ENCODE measurements at regions not wholly inside any gene's neighbourhood (a gene's known extent, or its start where the extent isn't known, plus 50 kb on each side); places are given as distances from the start of the nearest gene placed in this dataset.

DNA sequence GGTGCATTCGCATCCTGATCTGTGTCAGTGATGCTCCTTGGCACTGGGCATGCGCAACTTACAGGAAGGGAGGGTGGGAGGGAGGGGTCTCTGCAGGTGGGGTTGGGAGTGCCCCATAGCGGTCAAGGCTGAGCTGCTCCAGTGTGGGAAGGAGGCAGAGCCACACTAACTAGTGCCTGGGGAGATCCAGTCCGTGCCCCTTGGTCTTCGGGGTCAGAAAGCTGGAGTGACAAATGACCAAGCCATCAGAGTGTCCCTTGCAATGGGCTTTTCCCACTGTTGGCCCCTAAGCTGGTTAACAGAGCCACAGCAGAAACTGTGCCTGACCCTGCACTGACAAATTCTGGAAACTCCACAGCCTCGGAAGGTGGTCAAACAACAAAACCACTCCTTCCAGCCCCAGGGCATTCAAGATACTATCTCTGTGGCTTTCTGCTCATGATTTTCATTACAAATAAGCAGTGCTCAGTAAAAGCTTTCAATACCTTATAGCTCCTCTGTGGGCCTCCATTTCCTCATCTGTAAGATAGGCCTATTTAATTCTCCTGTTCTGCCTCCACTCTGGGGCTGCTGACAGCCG lies 138.1 kb upstream of the UNC5B start:
- Histone ChIP-seq H3K9me3 (ENCODE audit: insufficient read depth, low read depth, low read length) (no peaks in the 10 kb centered on the region), H3K27ac (ENCODE audit: low read depth, low read length) (no peak overlapping the region), H3K36me3 (ENCODE audit: insufficient read depth, low read length) (no peaks in the 10 kb centered on the region), H3K9ac (ENCODE audit: low read depth, low read length) (no peak overlapping the region), H3K4me3 (ENCODE audit: low read length) (no peak overlapping the region), H3K4me1 (ENCODE audit: insufficient read depth, low read length) (peaks cover 11% of the 10 kb centered on the region), H3K27me3 (ENCODE audit: insufficient read depth, low read length) (0 out of 2 replicates have a peak, but pooled peaks cover 3% of the 10 kb centered on the region)
- WGBS, result 67% methylated on average over 7 of the region's 7 CpGs

DNA sequence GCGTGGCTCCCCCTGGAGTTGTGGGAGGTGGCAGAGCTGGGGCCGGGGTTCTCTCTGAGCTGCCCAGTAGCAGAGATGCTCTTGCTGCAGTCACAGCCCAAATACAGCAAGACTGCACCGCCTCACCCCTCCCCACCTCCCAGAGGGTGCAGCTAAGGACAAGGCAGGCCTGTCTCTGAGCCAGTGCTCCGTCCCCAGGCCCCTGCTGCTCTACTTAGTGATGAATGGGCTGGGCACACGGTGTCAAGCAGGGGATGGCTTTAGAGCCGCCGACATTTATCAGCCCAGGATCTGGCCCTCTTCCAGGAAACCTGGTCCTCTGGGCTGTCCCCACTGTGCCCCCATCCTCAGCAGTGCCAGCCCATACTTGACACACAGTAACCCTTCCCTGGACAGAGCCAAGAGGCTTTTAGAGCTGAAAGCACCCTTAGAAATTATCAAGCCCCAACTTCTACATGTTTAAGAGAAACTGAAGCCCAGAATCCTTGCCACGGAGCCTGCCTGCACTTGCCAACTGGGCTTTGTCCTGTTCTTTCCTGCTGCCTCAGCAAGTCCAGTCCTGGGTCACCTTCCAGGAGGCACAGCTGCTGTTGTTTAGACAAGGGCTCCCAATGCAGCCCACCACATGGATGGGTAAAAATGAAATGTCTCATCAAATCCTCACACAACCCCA lies 137.1 kb upstream of the UNC5B start:
- 0 out of 2 replicates have a peak, but pooled peaks cover 3% of the 10 kb centered on the region for H3K27me3 ChIP-seq (ENCODE audit: insufficient read depth, low read length)
- WGBS, result 67% methylated on average over 8 of the region's 8 CpGs

DNA sequence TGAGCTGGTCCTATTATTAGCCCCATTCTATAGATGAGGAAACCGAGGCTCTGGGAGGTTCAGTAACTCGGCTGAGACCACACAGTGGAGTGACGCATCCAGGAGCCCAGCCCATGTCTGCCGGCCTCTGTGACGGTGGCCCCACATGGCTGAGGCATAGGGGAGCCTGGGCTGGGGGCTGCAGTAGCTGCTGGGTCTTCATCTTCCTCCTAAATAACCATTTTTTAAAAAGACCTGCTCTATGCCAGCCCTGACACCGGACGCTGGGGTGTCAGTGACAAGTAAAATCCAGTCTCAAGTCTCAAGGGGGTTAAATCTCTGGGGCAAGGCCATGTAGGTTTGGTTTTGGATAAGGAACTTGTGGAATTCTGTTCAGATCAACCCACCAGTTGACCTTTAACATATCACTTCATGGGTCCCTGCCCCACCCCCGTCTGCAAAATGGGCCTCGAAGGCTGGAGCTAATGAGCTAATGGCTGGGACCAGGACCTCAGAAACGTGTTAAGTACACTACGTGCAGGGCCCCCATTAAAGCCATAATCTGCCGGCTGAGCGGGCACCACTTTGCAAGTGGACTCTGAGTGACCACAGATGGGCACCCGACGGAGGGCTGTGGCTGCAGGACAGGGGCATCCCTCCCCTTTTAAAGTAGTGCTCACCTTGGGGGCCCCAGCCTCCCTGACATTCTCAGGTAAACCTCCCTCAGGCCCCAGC lies 136.5 kb upstream of the UNC5B start:
- 0 out of 2 replicates have a peak, but pooled peaks cover 3% of the 10 kb centered on the region for H3K27me3 ChIP-seq (ENCODE audit: insufficient read depth, low read length)
- WGBS, result 86% methylated on average over 15 of the region's 15 CpGs
- H3K27ac ChIP-seq (ENCODE audit: low read depth, low read length), result no peak overlapping the region
- H3K9me3 ChIP-seq (ENCODE audit: insufficient read depth, low read depth, low read length), result no peaks in the 10 kb centered on the region
- H3K9ac ChIP-seq (ENCODE audit: low read depth, low read length), result no peak overlapping the region
- H3K4me3 ChIP-seq (ENCODE audit: low read length), result no peak overlapping the region
- no peaks in the 10 kb centered on the region for H3K36me3 ChIP-seq (ENCODE audit: insufficient read depth, low read length)
- peaks cover 11% of the 10 kb centered on the region for H3K4me1 ChIP-seq (ENCODE audit: insufficient read depth, low read length)

More for the DNA sequence above, 137.1 kb upstream of the UNC5B start:
- Histone ChIP-seq H3K9me3 (ENCODE audit: insufficient read depth, low read depth, low read length) (no peaks in the 10 kb centered on the region), H3K4me3 (ENCODE audit: low read length) (no peak overlapping the region), H3K4me1 (ENCODE audit: insufficient read depth, low read length) (peaks cover 11% of the 10 kb centered on the region), H3K36me3 (ENCODE audit: insufficient read depth, low read length) (no peaks in the 10 kb centered on the region), H3K9ac (ENCODE audit: low read depth, low read length) (no peak overlapping the region), H3K27ac (ENCODE audit: low read depth, low read length) (no peak overlapping the region)

DNA sequence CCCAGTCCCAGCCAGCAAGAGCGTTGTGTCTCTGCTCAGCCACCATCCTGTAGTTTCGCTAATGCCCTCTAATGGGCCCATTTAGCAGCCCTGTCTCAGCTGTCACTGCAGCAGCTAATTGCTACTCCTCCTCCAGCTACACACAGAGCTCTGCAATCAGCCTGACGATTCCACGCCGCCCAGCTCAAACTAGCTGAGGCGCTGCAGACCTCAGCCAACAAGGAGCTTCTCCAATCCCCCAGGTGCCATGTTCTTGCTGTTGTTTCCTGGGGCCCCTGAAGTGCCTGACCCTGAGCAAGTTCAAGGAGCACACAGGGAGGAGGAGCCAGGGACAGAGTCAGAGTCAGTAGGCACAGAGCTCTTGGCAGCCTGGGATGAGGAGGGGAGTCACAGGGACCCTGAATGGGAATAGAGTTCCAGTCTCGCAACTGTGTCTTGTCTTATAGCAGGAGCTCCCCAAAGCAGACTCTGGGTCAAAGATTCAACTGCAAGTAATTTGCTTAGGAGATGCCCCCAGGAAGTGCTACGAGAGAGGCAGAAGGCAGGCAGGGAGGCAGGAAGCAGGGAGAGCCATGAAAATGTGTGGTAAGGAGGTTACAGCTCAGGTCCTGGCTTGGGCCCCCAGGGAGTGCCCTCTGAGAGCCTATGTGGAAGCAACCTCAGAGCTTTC lies 135.8 kb upstream of the UNC5B start:
- H3K9ac ChIP-seq (ENCODE audit: low read depth, low read length), result no peak overlapping the region
- H3K27me3 ChIP-seq (ENCODE audit: insufficient read depth, low read length), result 0 out of 2 replicates have a peak, but pooled peaks cover 3% of the 10 kb centered on the region
- no peaks in the 10 kb centered on the region for H3K9me3 ChIP-seq (ENCODE audit: insufficient read depth, low read depth, low read length)
- peaks cover 11% of the 10 kb centered on the region for H3K4me1 ChIP-seq (ENCODE audit: insufficient read depth, low read length)
- H3K4me3 ChIP-seq (ENCODE audit: low read length), result no peak overlapping the region
- 53% methylated on average over 8 of the region's 8 CpGs for WGBS
- no peaks in the 10 kb centered on the region for H3K36me3 ChIP-seq (ENCODE audit: insufficient read depth, low read length)
- no peak overlapping the region for H3K27ac ChIP-seq (ENCODE audit: low read depth, low read length)

DNA sequence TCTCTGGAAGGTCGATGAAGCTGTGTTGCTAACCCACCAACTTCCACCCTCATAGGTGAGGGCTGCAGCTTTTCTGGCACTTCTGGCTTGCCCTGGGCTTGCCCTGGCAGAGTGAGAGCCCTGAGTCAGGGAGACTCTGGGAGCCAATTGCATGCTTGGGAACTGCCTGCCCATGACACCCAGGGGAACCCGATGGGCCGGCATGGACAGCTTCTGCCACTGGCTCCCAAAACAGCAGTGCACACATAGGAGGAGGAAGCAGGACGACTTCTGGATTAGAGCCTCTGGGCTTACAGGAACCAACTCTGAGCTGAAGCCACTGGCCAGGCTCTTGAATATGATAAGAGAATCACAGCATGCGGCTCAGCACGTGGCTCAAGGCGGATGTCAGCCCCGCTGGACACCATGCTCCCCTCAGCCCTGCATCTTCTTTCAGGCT lies 135.2 kb upstream of the UNC5B start:
- H3K4me3 ChIP-seq (ENCODE audit: low read length), result no peak overlapping the region
- H3K27me3 ChIP-seq (ENCODE audit: insufficient read depth, low read length), result 0 out of 2 replicates have a peak, but pooled peaks cover 3% of the 10 kb centered on the region
- no peak overlapping the region for H3K9ac ChIP-seq (ENCODE audit: low read depth, low read length)
- no peaks in the 10 kb centered on the region for H3K36me3 ChIP-seq (ENCODE audit: insufficient read depth, low read length)
- peaks cover 11% of the 10 kb centered on the region for H3K4me1 ChIP-seq (ENCODE audit: insufficient read depth, low read length)
- WGBS, result 56% methylated on average over 8 of the region's 8 CpGs
- H3K9me3 ChIP-seq (ENCODE audit: insufficient read depth, low read depth, low read length), result no peaks in the 10 kb centered on the region
- no peak overlapping the region for H3K27ac ChIP-seq (ENCODE audit: low read depth, low read length)

DNA sequence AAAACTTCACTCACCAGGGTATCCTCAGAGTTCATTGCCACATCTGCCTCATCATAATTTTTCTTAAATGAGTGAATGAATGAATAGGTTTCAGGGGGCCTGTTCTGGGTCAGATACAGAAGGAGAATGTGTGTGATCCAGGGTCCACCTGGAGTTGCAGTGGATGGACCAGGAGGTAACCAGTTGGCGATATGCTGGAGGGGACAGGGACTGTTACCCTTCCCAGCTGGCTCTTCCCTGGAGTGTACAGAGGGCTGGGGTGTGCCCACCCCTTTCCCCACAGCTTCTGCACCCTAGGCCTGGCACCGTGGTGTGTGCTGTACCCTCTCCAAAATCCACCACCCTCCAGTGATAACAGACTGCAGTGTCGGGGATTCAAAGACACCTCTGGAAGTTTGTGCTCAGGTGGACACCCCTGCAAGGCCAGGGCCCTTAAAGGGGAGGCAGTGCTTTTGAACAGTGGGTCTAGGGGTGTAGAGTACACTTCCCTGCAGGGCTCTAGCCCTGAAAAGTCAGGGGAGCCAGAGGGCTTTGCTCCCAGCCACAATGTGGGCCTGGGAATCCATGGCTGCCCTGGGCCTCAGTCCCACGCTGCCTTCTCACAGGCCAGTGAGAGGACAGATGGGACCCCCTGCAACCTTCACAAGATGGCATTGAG lies 134.4 kb upstream of the UNC5B start:
- H3K36me3 ChIP-seq (ENCODE audit: insufficient read depth, low read length), result no peaks in the 10 kb centered on the region
- no peaks in the 10 kb centered on the region for H3K9me3 ChIP-seq (ENCODE audit: insufficient read depth, low read depth, low read length)
- 0 out of 2 replicates have a peak, but pooled peaks cover 3% of the 10 kb centered on the region for H3K27me3 ChIP-seq (ENCODE audit: insufficient read depth, low read length)
- H3K27ac ChIP-seq (ENCODE audit: low read depth, low read length), result no peak overlapping the region
- H3K4me3 ChIP-seq (ENCODE audit: low read length), result no peak overlapping the region
- peaks cover 11% of the 10 kb centered on the region for H3K4me1 ChIP-seq (ENCODE audit: insufficient read depth, low read length)
- WGBS, result 89% methylated on average over 4 of the region's 4 CpGs
- no peak overlapping the region for H3K9ac ChIP-seq (ENCODE audit: low read depth, low read length)

DNA sequence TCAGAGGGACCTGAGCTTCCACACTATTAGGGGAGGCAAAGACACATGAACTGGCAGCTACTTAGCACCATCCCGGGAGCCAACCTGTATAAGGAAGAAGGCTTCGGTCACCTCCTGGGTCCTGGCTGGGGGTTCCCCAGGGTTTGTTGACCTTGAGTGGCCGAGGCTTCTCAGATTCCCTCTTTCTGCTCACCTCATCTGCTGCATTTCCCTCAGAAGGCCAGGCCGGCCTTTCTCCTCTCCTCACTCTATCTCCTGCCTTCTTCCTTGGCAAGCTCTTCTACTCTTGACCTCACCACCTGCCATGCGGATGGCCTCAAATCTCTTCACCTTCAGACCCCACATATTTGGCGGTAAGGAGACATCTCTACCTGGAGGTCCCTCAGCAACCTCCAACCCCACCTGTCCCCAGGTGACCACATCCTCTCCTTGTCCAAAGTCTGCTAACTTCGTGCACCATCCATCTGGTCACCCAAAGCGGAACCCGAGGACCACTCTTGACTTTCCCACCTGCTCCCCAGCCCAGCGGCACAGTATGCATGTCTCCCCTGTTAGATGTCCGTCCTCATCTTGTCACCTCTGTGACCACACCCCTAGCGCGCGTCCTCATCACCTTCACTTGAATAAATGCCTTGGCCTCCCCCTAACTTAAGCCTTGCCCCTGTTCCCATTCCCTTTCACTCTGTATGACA lies 133.8 kb upstream of the UNC5B start:
- Histone ChIP-seq H3K27me3 (ENCODE audit: insufficient read depth, low read length) (0 out of 2 replicates have a peak, but pooled peaks cover 3% of the 10 kb centered on the region), H3K27ac (ENCODE audit: low read depth, low read length) (no peak overlapping the region), H3K9me3 (ENCODE audit: insufficient read depth, low read depth, low read length) (no peaks in the 10 kb centered on the region), H3K9ac (ENCODE audit: low read depth, low read length) (no peak overlapping the region), H3K4me1 (ENCODE audit: insufficient read depth, low read length) (peaks cover 11% of the 10 kb centered on the region), H3K36me3 (ENCODE audit: insufficient read depth, low read length) (no peaks in the 10 kb centered on the region), H3K4me3 (ENCODE audit: low read length) (no peak overlapping the region)
- 94% methylated on average over 14 of the region's 14 CpGs for WGBS

DNA sequence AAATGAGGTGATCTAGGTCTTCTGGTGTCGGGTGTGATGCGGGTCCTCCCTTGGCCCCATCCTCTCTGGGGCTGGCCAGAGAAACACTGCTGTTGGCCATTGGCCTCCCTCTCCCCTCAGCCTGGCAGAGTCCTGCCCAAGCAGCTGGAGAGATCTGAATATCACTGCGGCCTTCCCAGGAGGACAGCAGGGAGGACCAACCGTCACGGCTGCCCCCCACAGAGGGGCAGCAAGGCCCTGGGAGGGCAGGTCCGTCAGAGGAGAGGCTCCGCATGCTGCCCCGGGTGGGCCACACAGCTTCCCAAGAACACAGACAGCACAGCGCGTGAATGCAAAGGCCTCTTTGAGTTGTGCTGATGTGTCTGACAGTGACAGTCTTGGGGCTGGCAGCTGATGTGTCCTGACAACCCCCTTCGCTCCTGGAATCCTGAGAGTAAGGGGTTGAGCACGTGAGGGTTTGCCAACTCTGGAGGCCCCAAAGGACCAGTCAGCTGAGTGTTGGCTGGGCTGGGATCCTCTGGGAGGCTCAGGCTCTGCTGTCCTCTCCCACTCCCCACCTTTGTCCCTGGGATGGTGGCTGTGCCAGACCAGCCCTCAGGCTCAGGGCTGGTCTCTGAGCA lies 132.5 kb upstream of the UNC5B start:
- WGBS, result 91% methylated on average over 12 of the region's 12 CpGs

DNA sequence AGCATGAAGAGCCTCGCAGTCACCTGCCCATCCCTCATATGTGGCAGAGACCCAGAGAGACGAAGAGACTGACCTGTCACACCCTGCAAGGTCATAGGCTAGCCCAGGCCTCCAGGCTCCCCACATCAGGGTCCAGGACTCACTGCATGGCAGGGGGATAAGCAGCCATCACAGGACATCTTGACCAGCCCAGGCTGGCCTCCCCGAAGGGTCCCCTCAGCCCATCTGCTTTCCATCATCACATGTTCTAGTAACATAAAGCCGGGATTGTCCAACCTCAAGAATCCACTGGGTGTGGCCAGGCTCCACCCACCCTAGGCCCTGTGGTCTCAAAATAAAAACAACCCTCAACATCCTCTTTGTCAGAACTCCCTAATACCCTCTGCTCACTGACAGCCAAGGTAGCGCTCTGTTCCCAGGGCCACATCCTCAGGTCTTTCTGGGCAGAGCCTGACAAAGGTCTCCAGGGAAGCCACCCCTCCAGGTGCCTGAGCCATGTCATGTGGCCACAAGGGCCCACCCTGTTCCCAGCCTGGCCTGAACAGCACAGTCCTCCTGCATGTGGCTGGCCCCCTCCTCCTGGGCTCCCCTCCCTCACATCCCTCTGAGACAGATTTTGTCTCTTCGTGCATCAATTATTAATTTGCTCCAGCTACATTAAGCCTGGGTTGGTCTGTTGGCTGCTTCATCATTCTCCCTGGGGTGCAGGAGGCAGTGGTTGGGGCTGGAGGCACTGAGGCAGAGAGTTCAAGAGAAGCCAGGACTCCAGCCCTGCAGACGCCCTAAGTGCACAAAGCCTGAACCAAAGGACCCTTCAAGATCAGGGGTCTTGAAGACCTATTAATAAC lies 131.8 kb upstream of the UNC5B start:
- 92% methylated on average over 7 of the region's 7 CpGs for WGBS

More for the DNA sequence above, 132.5 kb upstream of the UNC5B start:
- Histone ChIP-seq H3K9me3 (ENCODE audit: insufficient read depth, low read depth, low read length) (no peaks in the 10 kb centered on the region), H3K27ac (ENCODE audit: low read depth, low read length) (no peak overlapping the region), H3K4me3 (ENCODE audit: low read length) (no peak overlapping the region), H3K36me3 (ENCODE audit: insufficient read depth, low read length) (no peaks in the 10 kb centered on the region), H3K27me3 (ENCODE audit: insufficient read depth, low read length) (0 out of 2 replicates have a peak, but pooled peaks cover 3% of the 10 kb centered on the region), H3K4me1 (ENCODE audit: insufficient read depth, low read length) (peaks cover 7% of the 10 kb centered on the region), H3K9ac (ENCODE audit: low read depth, low read length) (no peak overlapping the region)

More for the DNA sequence above, 131.8 kb upstream of the UNC5B start:
- H3K4me3 ChIP-seq (ENCODE audit: low read length), result no peak overlapping the region
- H3K9ac ChIP-seq (ENCODE audit: low read depth, low read length), result no peak overlapping the region
- no peaks in the 10 kb centered on the region for H3K9me3 ChIP-seq (ENCODE audit: insufficient read depth, low read depth, low read length)
- H3K4me1 ChIP-seq (ENCODE audit: insufficient read depth, low read length), result peaks cover 7% of the 10 kb centered on the region
- H3K27ac ChIP-seq (ENCODE audit: low read depth, low read length), result no peak overlapping the region
- H3K27me3 ChIP-seq (ENCODE audit: insufficient read depth, low read length), result 0 out of 2 replicates have a peak, but pooled peaks cover 3% of the 10 kb centered on the region
- no peaks in the 10 kb centered on the region for H3K36me3 ChIP-seq (ENCODE audit: insufficient read depth, low read length)
